Tibial nerve (tissue), 4 donors: ENCODE measurements at regions not wholly inside any gene's neighbourhood (a gene's known extent, or its start where the extent isn't known, plus 50 kb on each side); places are given as distances from the start of the nearest gene placed in this dataset.

ENCODE experiments used
- CTCF ChIP-seq, 5 experiments: fragments of 200-600 bp in 3 of 5; fragments of 450-650 bp in 2 of 5; sonication (generic) in 3 of 5; IDR thresholded peaks; one replicate each; pipeline ENCODE4 v1.5.1; 2016 to 2019; ENCODE audit warnings: antibody characterized with exemption in 5 of 5, mild to moderate bottlenecking in 3 of 5, moderate library complexity in 2 of 5
- EP300 ChIP-seq, 2 donors: sonication (generic); formaldehyde crosslinking; IDR thresholded peaks; one replicate each; pipeline ENCODE4 v1.6.1; 2017; ENCODE audit warnings: antibody characterized with exemption in 2 of 2, mild to moderate bottlenecking in 1 of 2
- POLR2A ChIP-seq, 2 donors: fragments of 450-650 bp; IDR thresholded peaks; one replicate each; pipeline ENCODE4 v1.6.1; 2017; ENCODE audit warnings: antibody characterized with exemption in 2 of 2, mild to moderate bottlenecking in 2 of 2, moderate library complexity in 2 of 2

GRCh38 chr5:159669559-159669958, 246.7 kb upstream of the ADRA1B start:
- TF ChIP-seq CTCF (IDR thresholded peaks at IDR 0.05): no peak
- TF ChIP-seq EP300 (IDR thresholded peaks at IDR 0.05): no peak
- no peak for TF ChIP-seq POLR2A (IDR thresholded peaks at IDR 0.05)
